ENCODE measurements at regions not wholly inside any gene's neighbourhood (a gene's known extent, or its start where the extent isn't known, plus 50 kb on each side); places are given as distances from the start of the nearest gene placed in this dataset.

DNA sequence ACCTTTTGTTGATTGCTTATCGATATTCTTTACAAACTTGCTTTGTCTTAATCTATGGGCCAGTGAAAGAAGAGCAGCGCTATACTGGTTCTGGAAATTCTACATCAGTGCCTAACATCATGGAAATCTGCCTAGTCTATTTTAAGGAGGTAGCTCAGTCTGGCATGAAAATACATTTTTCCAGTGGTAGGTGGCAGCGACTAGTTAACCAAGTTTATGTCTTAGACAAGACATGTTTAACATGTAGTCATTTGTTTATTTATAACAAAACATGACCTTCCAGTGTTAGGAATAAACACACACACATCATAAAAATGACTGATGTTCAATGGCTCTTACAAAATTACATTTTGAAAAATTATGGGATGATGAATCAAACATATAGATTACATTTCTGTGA is 336.0 kb upstream of the SOX5 start:
- H3K27ac ChIP-seq = no peak overlapping the region
- 79 to 90% methylated on average over 3 of the region's 3 CpGs for WGBS, 2 donors

GRCh38 chr12:24281341-24281740 is 331.9 kb upstream of the SOX5 start:
- Histone ChIP-seq H3K27me3 (no peaks in the 10 kb centered on the region), H3K27ac (no peak overlapping the region), H3K4me3 (no peak overlapping the region), H3K9me3 (no peaks in the 10 kb centered on the region), H3K36me3 (ENCODE audit: low read depth, missing control alignments) (no peaks in the 10 kb centered on the region), H3K4me1 (no peaks in the 10 kb centered on the region)
- intact Hi-C loops (cut with DNase I; ENCODE audit: low total_unique reads) = no loop called here
- 94 to 96% methylated on average over 5 of the region's 5 CpGs for WGBS, 2 donors
- TF ChIP-seq POLR2A (IDR thresholded peaks at IDR 0.05) = no peak
- TF ChIP-seq, protein P1, sequence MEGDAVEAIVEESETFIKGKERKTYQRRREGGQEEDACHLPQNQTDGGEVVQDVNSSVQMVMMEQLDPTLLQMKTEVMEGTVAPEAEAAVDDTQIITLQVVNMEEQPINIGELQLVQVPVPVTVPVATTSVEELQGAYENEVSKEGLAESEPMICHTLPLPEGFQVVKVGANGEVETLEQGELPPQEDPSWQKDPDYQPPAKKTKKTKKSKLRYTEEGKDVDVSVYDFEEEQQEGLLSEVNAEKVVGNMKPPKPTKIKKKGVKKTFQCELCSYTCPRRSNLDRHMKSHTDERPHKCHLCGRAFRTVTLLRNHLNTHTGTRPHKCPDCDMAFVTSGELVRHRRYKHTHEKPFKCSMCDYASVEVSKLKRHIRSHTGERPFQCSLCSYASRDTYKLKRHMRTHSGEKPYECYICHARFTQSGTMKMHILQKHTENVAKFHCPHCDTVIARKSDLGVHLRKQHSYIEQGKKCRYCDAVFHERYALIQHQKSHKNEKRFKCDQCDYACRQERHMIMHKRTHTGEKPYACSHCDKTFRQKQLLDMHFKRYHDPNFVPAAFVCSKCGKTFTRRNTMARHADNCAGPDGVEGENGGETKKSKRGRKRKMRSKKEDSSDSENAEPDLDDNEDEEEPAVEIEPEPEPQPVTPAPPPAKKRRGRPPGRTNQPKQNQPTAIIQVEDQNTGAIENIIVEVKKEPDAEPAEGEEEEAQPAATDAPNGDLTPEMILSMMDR (IDR thresholded peaks at IDR 0.05) = no peak
- DNase-seq = no peak

More for the DNA sequence above, 336.0 kb upstream of the SOX5 start:
- intact Hi-C loops (cut with DNase I; ENCODE audit: low total_unique reads) = no loop called here
- DNase-seq = no peak
- Histone ChIP-seq H3K4me1 (no peaks in the 10 kb centered on the region), H3K27me3 (no peaks in the 10 kb centered on the region), H3K36me3 (ENCODE audit: low read depth, missing control alignments) (no peaks in the 10 kb centered on the region), H3K4me3 (no peak overlapping the region), H3K9me3 (no peaks in the 10 kb centered on the region)
- TF ChIP-seq, protein P1 (IDR thresholded peaks at IDR 0.05) = no peak
- TF ChIP-seq POLR2A (IDR thresholded peaks at IDR 0.05) = no peak

- no peak overlapping the region for H3K27ac ChIP-seq
- no peak overlapping the region for H3K4me3 ChIP-seq
- intact Hi-C loops (cut with DNase I; ENCODE audit: low total_unique reads) = no loop called here
- DNase-seq = no peak
- H3K27me3 ChIP-seq = no peaks in the 10 kb centered on the region
- no peaks in the 10 kb centered on the region for H3K4me1 ChIP-seq
- WGBS, 2 donors = 68 to 75% methylated on average over 6 of the region's 6 CpGs
- no peaks in the 10 kb centered on the region for H3K9me3 ChIP-seq
- no peak for TF ChIP-seq POLR2A (IDR thresholded peaks at IDR 0.05)
- TF ChIP-seq, protein P1 (IDR thresholded peaks at IDR 0.05) = no peak
- H3K36me3 ChIP-seq (ENCODE audit: low read depth, missing control alignments) = no peaks in the 10 kb centered on the region
These were observed 330.8 kb upstream of the SOX5 start for GRCh38 chr12:24280056-24280842.

- intact Hi-C loops (cut with DNase I; ENCODE audit: low total_unique reads) = no loop called here
- no peak for DNase-seq
- TF ChIP-seq POLR2A (IDR thresholded peaks at IDR 0.05) = no peak
- TF ChIP-seq, protein P1 (IDR thresholded peaks at IDR 0.05) = no peak
- Histone ChIP-seq H3K36me3 (ENCODE audit: low read depth, missing control alignments) (no peaks in the 10 kb centered on the region), H3K4me1 (no peaks in the 10 kb centered on the region), H3K4me3 (no peak overlapping the region), H3K9me3 (no peaks in the 10 kb centered on the region), H3K27me3 (no peaks in the 10 kb centered on the region), H3K27ac (no peak overlapping the region)
These were observed 329.4 kb upstream of the SOX5 start for GRCh38 chr12:24278832-24279231.

DNA sequence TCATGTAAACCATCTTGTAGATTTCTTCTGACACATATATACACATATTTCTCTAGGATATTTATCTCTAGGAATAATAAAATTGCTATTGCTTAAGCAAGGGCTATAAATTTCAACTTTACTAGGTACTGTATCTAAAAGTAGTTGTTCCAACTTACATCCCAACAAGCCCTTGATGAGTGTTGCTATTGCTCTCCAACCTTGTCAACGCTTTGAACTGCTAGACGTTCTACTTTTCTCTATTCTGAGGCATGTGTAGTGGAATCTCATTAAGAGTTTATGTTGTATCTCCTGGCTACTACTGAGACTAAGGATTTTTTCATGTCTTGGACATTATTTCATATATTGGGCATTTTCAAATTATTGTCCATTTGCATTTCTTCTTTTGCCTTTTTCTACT is 321.5 kb upstream of the SOX5 start:
- Histone ChIP-seq H3K27ac (no peak overlapping the region), H3K4me3 (no peak overlapping the region), H3K4me1 (no peaks in the 10 kb centered on the region), H3K9me3 (no peaks in the 10 kb centered on the region), H3K27me3 (no peaks in the 10 kb centered on the region), H3K36me3 (ENCODE audit: low read depth, missing control alignments) (no peaks in the 10 kb centered on the region)
- WGBS, 2 donors = 67 to 81% methylated on average over 2 of the region's 2 CpGs
- no peak for TF ChIP-seq POLR2A (IDR thresholded peaks at IDR 0.05)
- TF ChIP-seq, protein P1 (IDR thresholded peaks at IDR 0.05) = no peak
- intact Hi-C loops (cut with DNase I; ENCODE audit: low total_unique reads) = no loop called here
- no peak for DNase-seq
